Gastroesophageal sphincter (tissue), 3 donors: ENCODE measurements at regions not wholly inside any gene's neighbourhood (a gene's known extent, or its start where the extent isn't known, plus 50 kb on each side); places are given as distances from the start of the nearest gene placed in this dataset.

Source experiments
- CTCF ChIP-seq, 4 experiments: fragments of 200-600 bp in 2 of 4; fragments of 450-650 bp in 2 of 4; sonication (generic) in 1 of 4; IDR thresholded peaks; one replicate each; pipeline ENCODE4 v1.5.1; 2017 to 2019; ENCODE audit warnings: antibody characterized with exemption in 4 of 4, mild to moderate bottlenecking in 2 of 4, moderate library complexity in 2 of 4
- EP300 ChIP-seq: sonication (generic); formaldehyde crosslinking; IDR thresholded peaks from one replicate; pipeline ENCODE4 v1.6.1; 2017; ENCODE audit warnings: antibody characterized with exemption, mild to moderate bottlenecking
- POLR2AphosphoS5 ChIP-seq: sonication (generic); formaldehyde crosslinking; IDR thresholded peaks from one replicate; pipeline ENCODE4 v1.6.1; 2017; ENCODE audit warnings: antibody characterized with exemption

- TF ChIP-seq CTCF (IDR thresholded peaks at IDR 0.05) = no peak
- TF ChIP-seq EP300 = no peak
- no peak for TF ChIP-seq POLR2AphosphoS5
Observed at GRCh38 chr18:25726298-25726697, 364.1 kb downstream of the SS18 start.
